HG03378 (cell line): ENCODE measurements at regions not wholly inside any gene's neighbourhood (a gene's known extent, or its start where the extent isn't known, plus 50 kb on each side); places are given as distances from the start of the nearest gene placed in this dataset.

Experiments used
- ATAC-seq: cut with Tn5 transposase; IDR thresholded peaks from one replicate; pipeline ENCODE4 v1.9.1; 2021; ENCODE audit warnings: mild to moderate bottlenecking, moderate library complexity; ENCODE audit not compliant: unreplicated experiment

GRCh38 chr21:41596241-41596925 lies 88.4 kb upstream of the TMPRSS2 start:
- no peak for ATAC-seq

GRCh38 chr21:41594268-41594667 lies 86.3 kb upstream of the TMPRSS2 start:
- no peak for ATAC-seq

GRCh38 chr21:41593760-41594138 lies 85.8 kb upstream of the TMPRSS2 start:
- ATAC-seq: no peak

GRCh38 chr21:41593051-41593759 lies 85.2 kb upstream of the TMPRSS2 start:
- ATAC-seq: no peak

- no peak for ATAC-seq
Measured at GRCh38 chr21:41589620-41590175, 81.7 kb upstream of the TMPRSS2 start.

GRCh38 chr21:41589131-41589530 lies 81.2 kb upstream of the TMPRSS2 start:
- no peak for ATAC-seq

GRCh38 chr21:41585199-41585994 lies 77.4 kb upstream of the TMPRSS2 start:
- no peak for ATAC-seq

- no peak for ATAC-seq
Measured at GRCh38 chr21:41584603-41585176, 76.7 kb upstream of the TMPRSS2 start.

- no peak for ATAC-seq
Measured at GRCh38 chr21:41583274-41583790, 75.4 kb upstream of the TMPRSS2 start.

GRCh38 chr21:41582866-41583265 lies 74.9 kb upstream of the TMPRSS2 start:
- ATAC-seq: no peak

- ATAC-seq: no peak
Measured at GRCh38 chr21:41582298-41582840, 74.4 kb upstream of the TMPRSS2 start.

- no peak for ATAC-seq
Measured at GRCh38 chr21:41581592-41582228, 73.8 kb upstream of the TMPRSS2 start.

GRCh38 chr21:41580758-41581554 lies 73.0 kb upstream of the TMPRSS2 start:
- ATAC-seq: no peak

GRCh38 chr21:41579692-41580091 lies 71.7 kb upstream of the TMPRSS2 start:
- no peak for ATAC-seq

GRCh38 chr21:41578716-41579115 lies 70.8 kb upstream of the TMPRSS2 start:
- ATAC-seq: no peak

GRCh38 chr21:41578083-41578482 lies 70.1 kb upstream of the TMPRSS2 start:
- no peak for ATAC-seq

GRCh38 chr21:41576013-41576615 lies 68.2 kb upstream of the TMPRSS2 start:
- ATAC-seq: no peak

GRCh38 chr21:41573902-41574690 lies 66.1 kb upstream of the TMPRSS2 start:
- no peak for ATAC-seq
